ENCODE measurements at regions not wholly inside any gene's neighbourhood (a gene's known extent, or its start where the extent isn't known, plus 50 kb on each side); places are given as distances from the start of the nearest gene placed in this dataset.
A peak's percentile ranks its signal among the peaks of the same experiment; 100 is the strongest.
"Not testable (repeated sequence)": the region's sequence is repeated elsewhere in the genome, so short reads cannot be mapped to it uniquely, and the experiment has no call there.

DNA sequence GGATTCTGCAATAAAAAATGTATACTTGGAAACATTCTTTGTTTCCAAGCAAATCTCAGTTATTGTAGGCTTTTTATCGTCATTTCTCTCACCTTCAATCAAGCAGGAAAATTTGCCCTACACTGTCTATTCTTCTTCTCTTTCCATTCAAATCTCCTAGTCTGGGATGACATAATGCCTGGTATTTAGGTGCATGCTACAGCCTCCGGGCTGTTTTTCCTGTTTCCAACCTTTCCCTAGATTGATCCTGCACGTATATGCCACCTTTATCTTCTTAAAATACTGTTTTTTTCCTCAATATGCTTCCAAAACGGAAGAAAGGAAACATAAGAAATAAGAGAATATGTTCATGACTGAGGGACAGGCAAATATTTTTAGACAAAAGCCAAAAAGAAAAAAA is 249.1 kb upstream of the UBASH3B start:
- no peak for DNase-seq (ENCODE audit: low read depth in 2 of 2)
- TF ChIP-seq, protein P1, sequence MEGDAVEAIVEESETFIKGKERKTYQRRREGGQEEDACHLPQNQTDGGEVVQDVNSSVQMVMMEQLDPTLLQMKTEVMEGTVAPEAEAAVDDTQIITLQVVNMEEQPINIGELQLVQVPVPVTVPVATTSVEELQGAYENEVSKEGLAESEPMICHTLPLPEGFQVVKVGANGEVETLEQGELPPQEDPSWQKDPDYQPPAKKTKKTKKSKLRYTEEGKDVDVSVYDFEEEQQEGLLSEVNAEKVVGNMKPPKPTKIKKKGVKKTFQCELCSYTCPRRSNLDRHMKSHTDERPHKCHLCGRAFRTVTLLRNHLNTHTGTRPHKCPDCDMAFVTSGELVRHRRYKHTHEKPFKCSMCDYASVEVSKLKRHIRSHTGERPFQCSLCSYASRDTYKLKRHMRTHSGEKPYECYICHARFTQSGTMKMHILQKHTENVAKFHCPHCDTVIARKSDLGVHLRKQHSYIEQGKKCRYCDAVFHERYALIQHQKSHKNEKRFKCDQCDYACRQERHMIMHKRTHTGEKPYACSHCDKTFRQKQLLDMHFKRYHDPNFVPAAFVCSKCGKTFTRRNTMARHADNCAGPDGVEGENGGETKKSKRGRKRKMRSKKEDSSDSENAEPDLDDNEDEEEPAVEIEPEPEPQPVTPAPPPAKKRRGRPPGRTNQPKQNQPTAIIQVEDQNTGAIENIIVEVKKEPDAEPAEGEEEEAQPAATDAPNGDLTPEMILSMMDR (IDR thresholded peaks at IDR 0.05; ENCODE audit: low read depth, low read length): no peak
- H3K4me3 ChIP-seq (replicated peaks in 1 of 2; ENCODE audit: low read depth in 2 of 2, low read length in 2 of 2): no peak overlapping the region

DNA sequence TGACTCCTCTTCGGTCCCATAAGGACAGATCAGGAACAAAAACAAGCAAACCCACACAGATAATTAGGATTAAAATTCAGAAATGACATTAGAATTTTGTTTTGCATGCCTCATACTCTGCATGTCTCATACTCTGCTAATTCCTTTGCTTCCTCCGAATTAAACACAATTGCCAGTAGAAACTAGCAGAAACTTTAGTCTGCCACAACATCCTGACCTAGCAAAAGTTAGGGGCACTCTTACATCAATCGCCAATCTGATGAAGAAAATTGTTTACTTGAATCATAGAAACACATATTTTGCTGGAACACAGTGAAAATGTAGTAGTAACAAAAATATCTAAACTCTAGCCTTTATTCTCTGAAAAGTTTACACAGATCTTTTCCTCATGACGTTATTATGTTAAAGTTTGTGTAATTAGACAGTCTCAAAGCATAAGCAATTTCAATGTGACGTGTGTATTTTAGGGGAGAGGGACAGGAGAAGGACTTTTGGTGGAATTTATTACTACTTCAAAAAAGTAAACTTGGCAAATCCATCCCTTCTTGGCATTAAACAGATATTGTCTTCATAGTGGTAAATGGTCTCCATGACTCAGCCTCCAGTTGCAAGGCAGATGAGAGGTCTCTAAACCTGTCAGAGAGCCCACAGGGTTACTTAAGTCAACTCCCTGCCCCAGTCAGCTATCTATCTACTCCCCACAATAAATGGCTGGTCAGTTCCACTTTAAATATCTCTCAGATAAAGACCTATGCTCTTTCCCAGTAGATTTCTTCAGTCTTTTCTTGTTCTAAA is 249.8 kb upstream of the UBASH3B start:
- no peak overlapping the region for H3K4me3 ChIP-seq (replicated peaks in 1 of 2; ENCODE audit: low read depth in 2 of 2, low read length in 2 of 2)
- peak; percentile 3 to 41 for DNase-seq (ENCODE audit: low read depth in 2 of 2)
- TF ChIP-seq, protein P1 (IDR thresholded peaks at IDR 0.05; ENCODE audit: low read depth, low read length): no peak

DNA sequence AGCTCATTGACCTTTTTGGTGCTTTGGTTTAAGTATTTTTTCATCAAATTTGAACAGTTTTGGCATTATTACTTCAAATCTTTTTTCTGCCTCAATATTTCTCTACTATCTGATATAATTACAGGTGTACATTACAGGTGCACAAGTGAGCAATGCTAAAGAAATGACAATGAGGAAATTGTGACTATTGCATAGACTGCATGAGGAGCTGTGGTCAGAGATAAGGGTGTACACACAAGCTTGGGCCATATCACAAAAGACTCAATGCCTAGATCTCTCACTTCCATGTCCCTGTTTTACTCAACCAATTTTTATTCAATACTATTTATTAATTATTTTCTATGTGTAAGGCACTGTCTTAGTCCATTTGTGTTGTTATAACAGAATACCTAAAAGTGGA is 251.0 kb upstream of the UBASH3B start:
- TF ChIP-seq, protein P1 (IDR thresholded peaks at IDR 0.05; ENCODE audit: low read depth, low read length): no peak
- DNase-seq (ENCODE audit: low read depth in 2 of 2): no peak
- H3K4me3 ChIP-seq (replicated peaks in 1 of 2; ENCODE audit: low read depth in 2 of 2, low read length in 2 of 2): no peak overlapping the region

DNA sequence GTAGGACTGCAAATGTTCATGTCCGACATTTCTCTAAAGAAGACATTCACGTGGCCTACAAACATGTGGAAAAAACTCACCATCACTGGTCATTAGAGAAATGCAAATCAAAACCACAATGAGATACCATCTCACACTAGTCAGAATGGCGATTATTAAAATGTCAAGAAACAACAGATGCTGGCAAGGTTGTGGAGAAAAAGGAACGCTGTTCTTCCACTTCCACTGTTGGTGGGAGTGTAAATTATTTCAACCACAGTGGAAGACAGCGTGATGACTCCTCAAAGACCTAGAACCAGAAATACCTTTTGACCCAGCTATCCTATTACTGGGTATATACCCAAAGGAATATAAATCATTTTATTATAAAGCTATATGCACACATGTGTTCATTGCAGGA is 253.9 kb upstream of the UBASH3B start:
- not testable (repeated sequence) for DNase-seq (ENCODE audit: low read depth in 2 of 2); H3K4me3 ChIP-seq (replicated peaks in 1 of 2; ENCODE audit: low read depth in 2 of 2, low read length in 2 of 2)

DNA sequence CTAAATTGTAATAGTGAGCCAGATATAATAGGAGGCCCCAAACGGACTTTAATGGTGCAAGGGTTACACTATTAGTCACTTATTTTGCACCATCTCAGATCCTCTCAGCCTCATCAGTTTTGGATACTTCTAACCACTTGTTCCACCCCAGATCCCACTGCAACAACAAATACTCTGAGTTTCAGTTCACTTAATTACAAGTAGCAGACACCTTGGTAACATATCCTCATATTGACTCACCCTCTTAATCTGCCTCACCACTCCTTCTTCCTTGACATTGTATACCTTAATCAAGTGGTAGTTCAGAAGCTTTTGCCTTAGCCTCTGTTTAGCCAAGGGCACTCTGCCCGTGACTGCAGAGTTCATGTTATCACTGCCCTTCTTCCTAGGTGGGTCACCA is 256.1 kb upstream of the UBASH3B start:
- no peak overlapping the region for H3K4me3 ChIP-seq (replicated peaks in 1 of 2; ENCODE audit: low read depth in 2 of 2, low read length in 2 of 2)
- TF ChIP-seq, protein P1 (IDR thresholded peaks at IDR 0.05; ENCODE audit: low read depth, low read length): no peak
- DNase-seq (ENCODE audit: low read depth in 2 of 2): no peak

DNA sequence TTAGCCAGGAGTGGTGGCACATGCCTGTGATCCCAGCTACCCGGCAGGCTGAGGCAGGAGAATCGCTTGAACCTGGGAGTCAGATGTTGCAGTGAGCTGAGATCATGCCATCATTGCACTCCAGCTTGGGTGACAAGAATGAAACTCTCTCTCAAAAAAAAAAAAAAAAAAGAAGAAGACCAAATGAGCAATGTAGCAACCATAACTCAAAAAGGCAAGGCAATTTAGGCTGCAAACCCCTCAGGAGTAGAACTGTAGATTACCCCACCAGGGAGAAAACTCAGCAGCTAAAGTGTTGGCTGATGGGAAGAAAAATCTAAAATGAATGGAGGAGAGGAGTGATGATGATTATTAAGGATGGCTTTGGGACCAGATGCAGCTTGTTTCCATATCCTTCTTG is 256.7 kb upstream of the UBASH3B start:
- H3K4me3 ChIP-seq (replicated peaks in 1 of 2; ENCODE audit: low read depth in 2 of 2, low read length in 2 of 2): no peak overlapping the region
- TF ChIP-seq, protein P1 (IDR thresholded peaks at IDR 0.05; ENCODE audit: low read depth, low read length): no peak
- DNase-seq (ENCODE audit: low read depth in 2 of 2): no peak

DNA sequence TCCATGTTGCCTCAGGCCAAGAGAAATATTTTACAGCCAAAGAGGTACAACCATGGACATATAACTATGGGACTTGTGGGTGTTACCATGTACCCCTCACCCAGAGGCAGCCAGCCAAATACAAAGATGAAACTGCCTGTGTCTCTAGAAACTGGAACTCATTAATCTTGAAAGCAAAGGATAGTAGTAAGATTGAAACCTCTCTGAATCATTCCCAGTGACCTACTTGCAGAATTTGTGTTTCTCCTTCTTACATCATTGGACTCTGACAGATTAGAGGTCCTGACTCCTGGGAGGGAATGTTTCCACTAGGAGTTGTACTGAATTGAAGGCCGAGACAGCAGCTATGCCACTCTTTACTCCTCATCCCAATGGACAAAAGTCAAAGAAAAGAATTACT is 257.4 kb upstream of the UBASH3B start:
- peak; percentile 2 to 8 for DNase-seq (ENCODE audit: low read depth in 2 of 2)
- TF ChIP-seq, protein P1 (IDR thresholded peaks at IDR 0.05; ENCODE audit: low read depth, low read length): no peak
- no peak overlapping the region for H3K4me3 ChIP-seq (replicated peaks in 1 of 2; ENCODE audit: low read depth in 2 of 2, low read length in 2 of 2)

All from cardiac fibroblast (primary cell).